Effector memory CD4-positive, alpha-beta T cell (primary cell): ENCODE measurements at regions not wholly inside any gene's neighbourhood (a gene's known extent, or its start where the extent isn't known, plus 50 kb on each side); places are given as distances from the start of the nearest gene placed in this dataset.
"Not testable (repeated sequence)": the region's sequence is repeated elsewhere in the genome, so short reads cannot be mapped to it uniquely, and the experiment has no call there.

Experiments
- DNase-seq, 3 donors: peaks; one replicate each; pipeline ENCODE4 v3.0.0-alpha.2; 2020
- H3K27ac ChIP-seq: 2 replicates; pipeline ENCODE4 v1.7.0; 2013; ENCODE audit warnings: mild to moderate bottlenecking, low read length, moderate library complexity; ENCODE audit not compliant: insufficient read depth, poor library complexity, severe bottlenecking
- H3K27me3 ChIP-seq: replicated peaks from 2 replicates; pipeline ENCODE4 v1.7.0; 2013; ENCODE audit warnings: mild to moderate bottlenecking, low read length; ENCODE audit not compliant: insufficient read depth, control insufficient read depth, poor library complexity, severe bottlenecking
- H3K36me3 ChIP-seq: 2 replicates; pipeline ENCODE4 v1.7.0; 2013; ENCODE audit warnings: mild to moderate bottlenecking, low read length, moderate library complexity; ENCODE audit not compliant: control insufficient read depth, insufficient read depth
- H3K4me1 ChIP-seq: 2 replicates; pipeline ENCODE4 v1.7.0; 2013; ENCODE audit warnings: low read length, mild to moderate bottlenecking; ENCODE audit not compliant: control insufficient read depth, insufficient read depth, poor library complexity, severe bottlenecking
- H3K4me3 ChIP-seq: 2 replicates; pipeline ENCODE4 v1.7.0; 2013; ENCODE audit warnings: low read length, low read depth, mild to moderate bottlenecking; ENCODE audit not compliant: insufficient read depth, poor library complexity, severe bottlenecking
- H3K9me3 ChIP-seq: 2 replicates; pipeline ENCODE4 v1.7.0; 2013; ENCODE audit warnings: mild to moderate bottlenecking, low read length, moderate library complexity; ENCODE audit not compliant: control insufficient read depth

DNA sequence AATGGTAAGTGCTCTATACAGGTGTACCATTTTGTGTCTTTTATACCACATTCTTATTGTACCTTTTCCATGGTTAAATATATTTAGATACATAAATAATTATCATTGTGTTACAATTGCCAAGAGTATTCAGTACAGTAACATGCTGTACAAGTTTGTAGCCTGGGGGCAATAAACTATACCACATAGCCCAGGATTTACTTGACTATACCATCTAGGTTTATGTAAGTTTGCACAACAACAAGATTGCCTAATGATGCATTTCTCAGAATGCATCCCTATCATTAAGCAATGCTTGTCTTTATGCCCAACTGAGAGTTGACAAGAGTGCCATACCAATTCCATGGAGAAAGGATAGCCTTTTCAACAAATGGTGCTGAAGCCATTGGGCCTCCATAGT lies 136.7 kb upstream of the PJA2 start:
- H3K27ac ChIP-seq = no peak overlapping the region
- no peaks in the 10 kb centered on the region for H3K27me3 ChIP-seq
- H3K4me3 ChIP-seq = no peak overlapping the region

DNA sequence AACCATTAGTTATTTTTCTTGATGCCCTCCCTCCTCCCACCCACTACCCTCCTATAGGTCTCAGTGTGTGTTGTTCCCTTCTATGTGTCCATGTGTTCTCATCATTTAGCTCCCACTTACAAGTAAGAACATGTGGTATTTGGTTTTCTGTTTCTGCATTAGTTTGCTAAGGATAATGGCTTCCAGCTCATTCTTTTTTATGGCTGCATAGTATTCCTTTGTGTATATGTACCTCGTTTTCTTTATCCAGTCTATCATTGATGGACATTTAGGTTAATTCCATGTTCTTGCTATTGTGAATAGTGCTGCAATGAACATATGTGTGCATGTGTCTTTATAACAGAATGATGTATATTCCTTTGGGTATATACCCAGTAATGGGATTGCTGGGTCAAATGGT lies 135.1 kb upstream of the PJA2 start:
- not testable (repeated sequence) for H3K36me3 ChIP-seq, DNase-seq, H3K27ac ChIP-seq, H3K4me3 ChIP-seq, H3K9me3 ChIP-seq, H3K4me1 ChIP-seq, H3K27me3 ChIP-seq

More for the DNA sequence above, 136.7 kb upstream of the PJA2 start:
- H3K4me1 ChIP-seq = no peaks in the 10 kb centered on the region
- no peak for DNase-seq
- no peaks in the 10 kb centered on the region for H3K36me3 ChIP-seq
- no peaks in the 10 kb centered on the region for H3K9me3 ChIP-seq

GRCh38 chr5:109538692-109539091 lies 128.9 kb upstream of the PJA2 start:
- DNase-seq, H3K4me1 ChIP-seq, H3K27me3 ChIP-seq, H3K27ac ChIP-seq, H3K36me3 ChIP-seq, H3K9me3 ChIP-seq, H3K4me3 ChIP-seq: not testable (repeated sequence)

DNA sequence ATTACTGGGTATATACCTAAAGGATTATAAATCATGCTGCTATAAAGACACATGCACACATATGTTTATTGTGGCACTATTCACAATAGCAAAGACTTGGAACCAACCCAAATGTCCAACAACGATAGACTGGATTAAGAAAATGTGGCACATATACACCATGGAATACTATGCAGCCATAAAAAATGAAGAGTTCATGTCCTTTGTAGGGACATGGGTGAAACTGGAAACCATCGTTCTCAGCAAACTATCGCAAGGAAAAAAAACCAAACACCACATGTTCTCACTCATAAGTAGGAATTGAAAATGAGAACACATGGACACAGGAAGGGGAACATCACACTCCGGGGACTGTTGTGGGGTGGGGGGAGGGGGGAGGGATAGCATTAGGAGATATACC lies 125.3 kb upstream of the PJA2 start:
- H3K9me3 ChIP-seq, H3K4me1 ChIP-seq, H3K27me3 ChIP-seq, H3K36me3 ChIP-seq, H3K4me3 ChIP-seq, DNase-seq, H3K27ac ChIP-seq: not testable (repeated sequence)

GRCh38 chr5:109533751-109534272 lies 124.0 kb upstream of the PJA2 start:
- Histone ChIP-seq H3K4me3 (no peak overlapping the region), H3K4me1 (no peaks in the 10 kb centered on the region), H3K36me3 (no peaks in the 10 kb centered on the region), H3K27me3 (no peaks in the 10 kb centered on the region), H3K9me3 (no peaks in the 10 kb centered on the region), H3K27ac (no peak overlapping the region)
- DNase-seq = no peak

- Histone ChIP-seq H3K9me3 (no peaks in the 10 kb centered on the region), H3K4me1 (no peaks in the 10 kb centered on the region), H3K36me3 (no peaks in the 10 kb centered on the region), H3K27ac (no peak overlapping the region), H3K27me3 (no peaks in the 10 kb centered on the region), H3K4me3 (no peak overlapping the region)
- no peak for DNase-seq
These were observed 123.1 kb upstream of the PJA2 start for GRCh38 chr5:109532773-109533364.

- Histone ChIP-seq H3K27ac (no peak overlapping the region), H3K36me3 (no peaks in the 10 kb centered on the region), H3K9me3 (no peaks in the 10 kb centered on the region), H3K4me1 (no peaks in the 10 kb centered on the region), H3K4me3 (no peak overlapping the region), H3K27me3 (no peaks in the 10 kb centered on the region)
- DNase-seq = no peak
These were observed 121.5 kb upstream of the PJA2 start for GRCh38 chr5:109531262-109531661.

DNA sequence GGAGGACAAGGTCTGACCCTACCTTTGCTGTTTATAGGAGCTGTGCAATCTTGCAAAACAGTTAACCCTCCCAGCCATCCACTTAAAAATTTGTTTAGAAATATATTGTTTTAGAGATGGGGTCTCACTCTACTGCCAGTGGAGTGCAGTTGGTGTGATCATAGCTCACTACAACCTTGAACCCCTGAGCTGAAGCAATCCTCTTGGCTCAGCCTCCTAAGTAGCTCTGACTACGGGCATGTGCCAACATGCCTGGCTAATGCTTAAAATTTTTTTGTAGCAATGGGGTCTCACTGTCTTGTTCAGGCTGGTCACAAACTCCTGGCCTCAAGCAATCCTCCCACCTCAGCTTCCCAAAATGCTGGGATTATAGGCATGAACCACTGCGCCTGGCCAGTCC lies 120.2 kb upstream of the PJA2 start:
- Histone ChIP-seq H3K4me1 (no peaks in the 10 kb centered on the region), H3K9me3 (no peaks in the 10 kb centered on the region), H3K36me3 (no peaks in the 10 kb centered on the region)

DNA sequence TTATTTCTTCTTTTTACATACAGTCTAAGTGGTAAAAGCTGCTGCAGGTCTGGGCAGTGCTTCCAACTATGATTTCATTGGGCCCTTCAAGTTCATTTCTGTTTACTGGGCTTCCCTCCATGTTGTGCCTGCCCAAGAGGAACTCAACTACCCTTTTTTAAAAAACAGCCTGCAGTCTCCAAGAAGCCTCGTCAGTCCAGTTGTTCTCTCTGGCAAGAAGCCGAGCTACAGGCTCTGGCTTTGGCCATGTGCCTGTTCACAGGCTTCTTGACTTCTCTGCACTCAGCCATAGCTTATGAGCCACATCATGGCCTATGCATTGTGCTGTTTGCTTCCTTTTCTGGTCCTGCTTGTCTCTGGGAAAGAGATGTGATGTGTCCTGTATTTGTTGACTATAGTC lies 119.7 kb upstream of the PJA2 start:
- no peak for DNase-seq
- Histone ChIP-seq H3K4me3 (no peak overlapping the region), H3K9me3 (no peaks in the 10 kb centered on the region), H3K27ac (no peak overlapping the region), H3K36me3 (no peaks in the 10 kb centered on the region), H3K27me3 (no peaks in the 10 kb centered on the region), H3K4me1 (no peaks in the 10 kb centered on the region)

More for the DNA sequence above, 120.2 kb upstream of the PJA2 start:
- Histone ChIP-seq H3K27ac (no peak overlapping the region), H3K4me3 (no peak overlapping the region), H3K27me3 (no peaks in the 10 kb centered on the region)
- DNase-seq = no peak

GRCh38 chr5:109524555-109524954 lies 114.8 kb upstream of the PJA2 start:
- no peaks in the 10 kb centered on the region for H3K27me3 ChIP-seq
- DNase-seq = no peak
- H3K27ac ChIP-seq = no peak overlapping the region
- H3K9me3 ChIP-seq = no peaks in the 10 kb centered on the region
- H3K4me1 ChIP-seq = no peaks in the 10 kb centered on the region
- no peaks in the 10 kb centered on the region for H3K36me3 ChIP-seq
- H3K4me3 ChIP-seq = no peak overlapping the region
